GM12872 (cell line): ENCODE measurements at regions not wholly inside any gene's neighbourhood (a gene's known extent, or its start where the extent isn't known, plus 50 kb on each side); places are given as distances from the start of the nearest gene placed in this dataset.

Source experiments
- TF ChIP-seq, protein P1 (sequence below): IDR thresholded peaks from 3 replicates; pipeline ENCODE4 v1.5.1; 2011; ENCODE audit warnings: low read depth, mild to moderate bottlenecking, low read length, moderate library complexity; ENCODE audit not compliant: insufficient read depth

DNA sequence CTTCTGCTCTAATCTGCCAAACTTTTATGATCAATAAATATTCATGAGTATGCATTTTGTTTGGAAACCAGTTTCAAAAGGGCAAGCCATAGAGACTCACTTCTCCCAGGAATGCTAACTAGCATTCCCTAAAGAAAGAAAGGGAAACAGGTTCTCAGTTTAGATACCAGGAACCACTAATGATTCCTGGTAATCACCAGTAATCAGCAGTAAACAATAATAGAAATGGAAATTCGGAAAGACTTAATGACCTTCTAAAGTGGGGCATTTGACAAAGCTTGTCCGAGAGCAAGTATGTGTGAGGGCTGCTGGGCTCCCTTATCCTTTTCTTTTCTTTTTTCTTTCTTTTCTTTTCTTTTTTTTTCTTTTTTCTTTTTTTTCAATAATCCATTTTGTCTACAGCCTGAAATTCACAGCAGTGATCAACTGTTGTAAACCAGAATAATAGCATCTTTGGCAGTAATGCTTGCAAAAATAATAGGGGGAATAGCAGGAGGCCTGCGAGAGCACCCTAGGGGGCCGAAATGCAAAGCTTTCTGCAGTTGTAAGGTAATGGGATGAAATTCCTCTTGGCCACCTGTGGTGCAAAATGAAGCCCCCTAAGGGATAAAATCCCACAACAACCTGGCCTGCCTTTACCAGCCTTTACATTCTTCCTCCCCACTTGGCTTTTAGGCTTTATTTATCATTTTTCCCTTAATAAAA lies 253.2 kb downstream of the ZPLD1 start:
- TF ChIP-seq, protein P1, sequence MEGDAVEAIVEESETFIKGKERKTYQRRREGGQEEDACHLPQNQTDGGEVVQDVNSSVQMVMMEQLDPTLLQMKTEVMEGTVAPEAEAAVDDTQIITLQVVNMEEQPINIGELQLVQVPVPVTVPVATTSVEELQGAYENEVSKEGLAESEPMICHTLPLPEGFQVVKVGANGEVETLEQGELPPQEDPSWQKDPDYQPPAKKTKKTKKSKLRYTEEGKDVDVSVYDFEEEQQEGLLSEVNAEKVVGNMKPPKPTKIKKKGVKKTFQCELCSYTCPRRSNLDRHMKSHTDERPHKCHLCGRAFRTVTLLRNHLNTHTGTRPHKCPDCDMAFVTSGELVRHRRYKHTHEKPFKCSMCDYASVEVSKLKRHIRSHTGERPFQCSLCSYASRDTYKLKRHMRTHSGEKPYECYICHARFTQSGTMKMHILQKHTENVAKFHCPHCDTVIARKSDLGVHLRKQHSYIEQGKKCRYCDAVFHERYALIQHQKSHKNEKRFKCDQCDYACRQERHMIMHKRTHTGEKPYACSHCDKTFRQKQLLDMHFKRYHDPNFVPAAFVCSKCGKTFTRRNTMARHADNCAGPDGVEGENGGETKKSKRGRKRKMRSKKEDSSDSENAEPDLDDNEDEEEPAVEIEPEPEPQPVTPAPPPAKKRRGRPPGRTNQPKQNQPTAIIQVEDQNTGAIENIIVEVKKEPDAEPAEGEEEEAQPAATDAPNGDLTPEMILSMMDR: no peak

DNA sequence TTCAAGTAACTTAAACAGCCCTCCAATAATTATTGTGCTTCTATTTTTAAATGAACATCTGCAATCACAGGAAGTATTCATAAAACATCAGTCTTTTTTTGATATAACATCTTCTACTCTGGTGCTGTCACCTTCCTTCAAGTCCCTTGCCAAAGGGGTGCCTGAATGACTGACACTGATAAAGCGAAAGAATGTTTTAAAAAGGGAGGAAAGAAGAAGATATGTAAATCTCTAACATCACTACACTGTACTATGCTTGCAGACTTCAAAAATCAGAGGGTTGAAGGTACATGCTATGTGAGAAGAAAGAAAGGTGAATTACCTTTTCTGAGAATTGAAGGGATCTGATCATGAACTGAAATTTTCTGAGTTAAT lies 253.7 kb downstream of the ZPLD1 start:
- TF ChIP-seq, protein P1: no peak

GRCh38 chr3:102691507-102691906 lies 256.7 kb downstream of the ZPLD1 start:
- TF ChIP-seq, protein P1: no peak

DNA sequence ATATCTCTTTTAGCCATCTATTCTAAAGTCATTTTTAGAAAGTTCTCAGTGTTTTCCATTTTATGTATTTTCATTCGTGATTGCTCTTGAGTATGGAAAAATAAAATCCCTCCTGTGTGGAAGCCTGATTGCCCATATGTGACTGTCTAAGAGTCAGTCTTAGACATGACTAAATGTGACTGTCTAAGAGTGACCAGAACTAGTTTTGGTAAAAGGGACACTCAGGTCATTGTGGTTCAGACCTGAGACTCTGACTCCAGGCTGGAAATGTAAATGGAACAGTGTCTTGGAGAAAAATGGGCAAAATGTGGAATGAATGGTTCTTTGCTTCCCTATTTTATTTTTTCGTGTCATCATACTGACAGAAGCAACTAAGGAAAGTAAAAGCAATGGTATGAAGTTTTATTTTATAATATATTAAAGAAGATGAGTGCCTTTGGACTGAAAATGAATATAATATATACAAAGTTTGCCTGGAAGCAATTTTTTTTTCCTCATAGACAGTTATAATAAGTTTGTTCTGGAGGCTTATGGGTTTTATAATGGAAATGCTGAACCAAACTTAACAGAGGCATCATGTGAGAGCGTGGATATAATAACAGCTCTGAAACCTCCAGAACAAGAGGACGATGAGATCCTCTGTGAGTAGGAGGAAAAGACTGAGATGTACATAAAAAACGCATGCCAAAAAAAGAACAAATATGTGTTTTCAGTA lies 264.4 kb downstream of the ZPLD1 start:
- TF ChIP-seq, protein P1: no peak

DNA sequence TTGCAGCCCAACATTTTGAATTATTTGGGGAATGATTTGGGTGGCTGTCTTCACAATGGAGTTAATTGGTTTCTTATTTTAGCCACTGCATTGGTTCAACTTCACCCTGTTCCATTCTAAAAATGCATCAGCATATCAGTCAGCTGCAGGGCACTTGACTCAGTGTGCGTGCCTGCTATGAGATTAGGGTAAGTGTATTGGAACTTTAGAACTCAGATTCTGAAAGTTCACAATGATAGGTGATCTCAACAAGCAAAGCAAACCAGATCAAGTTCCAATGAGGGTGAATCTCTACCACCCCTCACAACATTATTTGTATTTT lies 265.0 kb downstream of the ZPLD1 start:
- TF ChIP-seq, protein P1: no peak

- TF ChIP-seq, protein P1: no peak
Observed at GRCh38 chr3:102712896-102713295, 278.1 kb downstream of the ZPLD1 start.

DNA sequence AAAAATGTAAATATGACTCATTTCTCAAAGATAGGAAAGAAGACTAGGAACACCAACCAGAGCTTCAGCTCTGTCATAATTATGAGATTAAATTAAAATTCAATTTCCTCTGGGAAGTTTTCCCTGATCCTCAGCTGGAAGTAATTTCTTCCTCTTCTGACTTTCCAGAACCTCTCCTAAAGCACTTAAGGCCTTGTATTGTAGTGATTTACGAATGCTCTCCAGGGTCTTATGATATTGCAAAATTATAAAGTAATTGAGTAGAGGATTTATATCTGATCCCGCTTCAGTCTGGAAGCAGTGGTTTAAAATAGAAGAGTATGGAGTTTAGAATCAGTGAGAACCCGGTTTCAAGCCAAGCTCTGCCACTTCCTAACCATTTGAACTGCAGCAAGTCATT lies 279.8 kb downstream of the ZPLD1 start:
- TF ChIP-seq, protein P1: no peak
